ENCODE measurements at regions not wholly inside any gene's neighbourhood (a gene's known extent, or its start where the extent isn't known, plus 50 kb on each side); places are given as distances from the start of the nearest gene placed in this dataset.

DNA sequence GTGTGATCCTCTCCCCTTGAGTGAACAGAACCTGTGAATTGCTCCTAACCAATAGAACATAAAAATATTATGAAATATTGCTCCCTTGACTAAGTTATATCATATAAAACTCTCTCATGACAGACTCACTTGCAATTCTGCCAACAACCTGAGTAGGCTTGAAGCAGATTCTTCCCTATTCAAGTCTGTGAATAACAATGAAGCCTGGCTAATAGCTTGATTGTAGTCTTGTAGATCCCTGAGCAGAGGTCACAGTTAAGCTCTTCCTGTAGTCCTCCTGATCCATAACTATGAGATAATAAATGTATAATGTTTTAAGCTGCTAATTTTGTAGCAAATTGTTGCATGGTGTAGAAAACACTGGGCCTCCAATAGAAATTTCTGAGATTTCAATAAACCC, 540.1 kb upstream of the TENM4 start:
- no peak for TF ChIP-seq HNF4G (IDR thresholded peaks at IDR 0.05)
- TF ChIP-seq YY1 (IDR thresholded peaks at IDR 0.05): no peak
- TF ChIP-seq NR2F2 (IDR thresholded peaks at IDR 0.05): no peak
- TF ChIP-seq FOXA2 (IDR thresholded peaks at IDR 0.05): no peak
- TF ChIP-seq GABPA (IDR thresholded peaks at IDR 0.05 in 1 of 2, conservative IDR thresholded peaks at IDR 0.05 in 1 of 2): no peak
- no peak for TF ChIP-seq JUND (IDR thresholded peaks at IDR 0.05)
- no peak for TF ChIP-seq FOXA1 (IDR thresholded peaks at IDR 0.05)
- TF ChIP-seq TAF1 (conservative IDR thresholded peaks at IDR 0.05): no peak
- TF ChIP-seq, protein P1, sequence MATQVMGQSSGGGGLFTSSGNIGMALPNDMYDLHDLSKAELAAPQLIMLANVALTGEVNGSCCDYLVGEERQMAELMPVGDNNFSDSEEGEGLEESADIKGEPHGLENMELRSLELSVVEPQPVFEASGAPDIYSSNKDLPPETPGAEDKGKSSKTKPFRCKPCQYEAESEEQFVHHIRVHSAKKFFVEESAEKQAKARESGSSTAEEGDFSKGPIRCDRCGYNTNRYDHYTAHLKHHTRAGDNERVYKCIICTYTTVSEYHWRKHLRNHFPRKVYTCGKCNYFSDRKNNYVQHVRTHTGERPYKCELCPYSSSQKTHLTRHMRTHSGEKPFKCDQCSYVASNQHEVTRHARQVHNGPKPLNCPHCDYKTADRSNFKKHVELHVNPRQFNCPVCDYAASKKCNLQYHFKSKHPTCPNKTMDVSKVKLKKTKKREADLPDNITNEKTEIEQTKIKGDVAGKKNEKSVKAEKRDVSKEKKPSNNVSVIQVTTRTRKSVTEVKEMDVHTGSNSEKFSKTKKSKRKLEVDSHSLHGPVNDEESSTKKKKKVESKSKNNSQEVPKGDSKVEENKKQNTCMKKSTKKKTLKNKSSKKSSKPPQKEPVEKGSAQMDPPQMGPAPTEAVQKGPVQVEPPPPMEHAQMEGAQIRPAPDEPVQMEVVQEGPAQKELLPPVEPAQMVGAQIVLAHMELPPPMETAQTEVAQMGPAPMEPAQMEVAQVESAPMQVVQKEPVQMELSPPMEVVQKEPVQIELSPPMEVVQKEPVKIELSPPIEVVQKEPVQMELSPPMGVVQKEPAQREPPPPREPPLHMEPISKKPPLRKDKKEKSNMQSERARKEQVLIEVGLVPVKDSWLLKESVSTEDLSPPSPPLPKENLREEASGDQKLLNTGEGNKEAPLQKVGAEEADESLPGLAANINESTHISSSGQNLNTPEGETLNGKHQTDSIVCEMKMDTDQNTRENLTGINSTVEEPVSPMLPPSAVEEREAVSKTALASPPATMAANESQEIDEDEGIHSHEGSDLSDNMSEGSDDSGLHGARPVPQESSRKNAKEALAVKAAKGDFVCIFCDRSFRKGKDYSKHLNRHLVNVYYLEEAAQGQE (IDR thresholded peaks at IDR 0.05): no peak
- TF ChIP-seq, protein P2, sequence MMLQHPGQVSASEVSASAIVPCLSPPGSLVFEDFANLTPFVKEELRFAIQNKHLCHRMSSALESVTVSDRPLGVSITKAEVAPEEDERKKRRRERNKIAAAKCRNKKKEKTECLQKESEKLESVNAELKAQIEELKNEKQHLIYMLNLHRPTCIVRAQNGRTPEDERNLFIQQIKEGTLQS (IDR thresholded peaks at IDR 0.05): no peak
- TF ChIP-seq CTCF (IDR thresholded peaks at IDR 0.05; ENCODE audit: low read depth, low read length, missing input control): no peak
- no peak for TF ChIP-seq RAD21 (IDR thresholded peaks at IDR 0.05)
- no peak for TF ChIP-seq MAX (IDR thresholded peaks at IDR 0.05)
- TF ChIP-seq ZBTB33 (IDR thresholded peaks at IDR 0.05): no peak
- no peak for TF ChIP-seq EGR1 (IDR thresholded peaks at IDR 0.05; ENCODE audit: low read depth in 2 of 2)
- no peak for TF ChIP-seq HNF4A (conservative IDR thresholded peaks at IDR 0.05)
- H3K27ac ChIP-seq (ENCODE audit: low read depth in 1 of 2, low read length in 2 of 2): no peak overlapping the region
- H3K9me3 ChIP-seq (ENCODE audit: control insufficient read depth in 4 of 4, low read length in 3 of 4): no peaks in the 10 kb centered on the region
- DNase-seq (ENCODE audit: low spot score): no peak
- H3K9ac ChIP-seq (ENCODE audit: low read depth in 1 of 2, low read length in 2 of 2): no peak overlapping the region
- H3K27me3 ChIP-seq (ENCODE audit: control insufficient read depth in 4 of 4, insufficient read depth in 4 of 4, low read length in 3 of 4): peaks cover 0 to 1% (median 0%) of the 10 kb centered on the region in 4 donors
- no peaks in the 10 kb centered on the region for H3K36me3 ChIP-seq (ENCODE audit: control insufficient read depth in 4 of 4, insufficient read depth in 3 of 4, low read depth in 1 of 4, low read length in 3 of 4)
- H3K4me3 ChIP-seq (ENCODE audit: low read depth in 1 of 3, low read length in 3 of 3): no peak overlapping the region
- no peaks in the 10 kb centered on the region for H3K4me1 ChIP-seq (ENCODE audit: control insufficient read depth in 4 of 4, insufficient read depth in 4 of 4, low read length in 3 of 4)

All from liver (tissue), 7 donors.